ENCODE measurements at regions not wholly inside any gene's neighbourhood (a gene's known extent, or its start where the extent isn't known, plus 50 kb on each side); places are given as distances from the start of the nearest gene placed in this dataset.

- H3K4me3 ChIP-seq (ENCODE audit: low read depth, low read length), result no peak overlapping the region
- TF ChIP-seq CTCF (IDR thresholded peaks at IDR 0.05; ENCODE audit: borderline replicate concordance, insufficient read depth, low read depth, low read length), result no peak
Measured at GRCh38 chr11:88042238-88042637, 133.0 kb downstream of the RAB38 start.

GRCh38 chr11:88041679-88042078 is 133.6 kb downstream of the RAB38 start:
- no peak overlapping the region for H3K4me3 ChIP-seq (ENCODE audit: low read depth, low read length)
- no peak for TF ChIP-seq CTCF (IDR thresholded peaks at IDR 0.05; ENCODE audit: borderline replicate concordance, insufficient read depth, low read depth, low read length)

GRCh38 chr11:88040148-88040496 is 135.1 kb downstream of the RAB38 start:
- H3K4me3 ChIP-seq (ENCODE audit: low read depth, low read length), result no peak overlapping the region
- no peak for TF ChIP-seq CTCF (IDR thresholded peaks at IDR 0.05; ENCODE audit: borderline replicate concordance, insufficient read depth, low read depth, low read length)

- TF ChIP-seq CTCF (IDR thresholded peaks at IDR 0.05; ENCODE audit: borderline replicate concordance, insufficient read depth, low read depth, low read length), result no peak
- H3K4me3 ChIP-seq (ENCODE audit: low read depth, low read length), result no peak overlapping the region
Measured at GRCh38 chr11:88039476-88040147, 135.6 kb downstream of the RAB38 start.

- no peak for TF ChIP-seq CTCF (IDR thresholded peaks at IDR 0.05; ENCODE audit: borderline replicate concordance, insufficient read depth, low read depth, low read length)
- H3K4me3 ChIP-seq (ENCODE audit: low read depth, low read length), result no peak overlapping the region
Measured at GRCh38 chr11:88038063-88038462, 137.2 kb downstream of the RAB38 start.

GRCh38 chr11:88036701-88037100 is 138.5 kb downstream of the RAB38 start:
- no peak overlapping the region for H3K4me3 ChIP-seq (ENCODE audit: low read depth, low read length)
- no peak for TF ChIP-seq CTCF (IDR thresholded peaks at IDR 0.05; ENCODE audit: borderline replicate concordance, insufficient read depth, low read depth, low read length)

GRCh38 chr11:88035271-88035670 is 140.0 kb downstream of the RAB38 start:
- no peak for TF ChIP-seq CTCF (IDR thresholded peaks at IDR 0.05; ENCODE audit: borderline replicate concordance, insufficient read depth, low read depth, low read length)
- no peak overlapping the region for H3K4me3 ChIP-seq (ENCODE audit: low read depth, low read length)

Data from GM12875 (cell line).